HEK293T (cell line): ENCODE measurements at regions not wholly inside any gene's neighbourhood (a gene's known extent, or its start where the extent isn't known, plus 50 kb on each side); places are given as distances from the start of the nearest gene placed in this dataset.
"Not testable (repeated sequence)": the region's sequence is repeated elsewhere in the genome, so short reads cannot be mapped to it uniquely, and the experiment has no call there.

Experiments used
- CTCF ChIA-PET: fragments of 350-600 bp; formaldehyde crosslinking; extraction: SDS; loops from one replicate; lab custom pipeline; 2021; ENCODE audit warnings: antibody characterized with exemption, inconsistent platforms; lab: Yijun Ruan, JAX
- POLR2A ChIA-PET: fragments of 350-600 bp; formaldehyde crosslinking; extraction: SDS; loops from one replicate; lab custom pipeline; 2020; ENCODE audit warnings: antibody characterized with exemption, inconsistent platforms; lab: Yijun Ruan, JAX
- DNase-seq: peaks from one replicate; pipeline ENCODE4 v3.0.0; 2012; ENCODE audit warnings: mixed read lengths; ENCODE audit errors: extremely low spot score
- ARNT ChIP-seq: fragments of 450-650 bp; IDR thresholded peaks from 2 replicates; pipeline ENCODE4 v1.6.1; 2017; ENCODE audit warnings: mild to moderate bottlenecking
- BHLHE40 ChIP-seq: fragments of 450-650 bp; IDR thresholded peaks from 2 replicates; pipeline ENCODE4 v1.6.1; 2016; ENCODE audit warnings: mild to moderate bottlenecking, moderate library complexity, borderline replicate concordance
- CTBP1 ChIP-seq: fragments of 450-650 bp; IDR thresholded peaks from 2 replicates; pipeline ENCODE4 v1.6.1; 2016; ENCODE audit warnings: borderline replicate concordance
- ELF4 ChIP-seq: fragments of 450-650 bp; IDR thresholded peaks from 2 replicates; pipeline ENCODE4 v1.6.1; 2017; ENCODE audit warnings: antibody characterized with exemption
- FOXA1 ChIP-seq: fragments of 450-650 bp; IDR thresholded peaks from 2 replicates; pipeline ENCODE4 v1.6.1; 2016; ENCODE audit warnings: mild to moderate bottlenecking
- FOXK2 ChIP-seq: fragments of 450-650 bp; IDR thresholded peaks from 2 replicates; pipeline ENCODE4 v1.6.1; 2016; ENCODE audit warnings: mild to moderate bottlenecking
- FOXM1 ChIP-seq: fragments of 450-650 bp; IDR thresholded peaks from 2 replicates; pipeline ENCODE4 v1.6.1; 2017; ENCODE audit warnings: mild to moderate bottlenecking, borderline replicate concordance
- HDGF ChIP-seq: fragments of 450-650 bp; IDR thresholded peaks from 2 replicates; pipeline ENCODE4 v1.6.1; 2017; ENCODE audit warnings: antibody characterized with exemption, borderline replicate concordance
- L3MBTL2 ChIP-seq: fragments of 450-650 bp; conservative IDR thresholded peaks from 2 replicates; pipeline ENCODE4 v1.6.1; 2016; ENCODE audit warnings: mild to moderate bottlenecking
- LEF1 ChIP-seq: fragments of 450-650 bp; IDR thresholded peaks from 2 replicates; pipeline ENCODE4 v1.6.1; 2017; ENCODE audit warnings: mild to moderate bottlenecking, borderline replicate concordance
- NFRKB ChIP-seq: fragments of 450-650 bp; IDR thresholded peaks from 2 replicates; pipeline ENCODE4 v1.6.1; 2016; ENCODE audit warnings: mild to moderate bottlenecking, moderate library complexity
- PKNOX1 ChIP-seq: fragments of 450-650 bp; IDR thresholded peaks from 2 replicates; pipeline ENCODE4 v1.6.1; 2016
- SP1 ChIP-seq: fragments of 450-650 bp; IDR thresholded peaks from 2 replicates; pipeline ENCODE4 v1.6.1; 2017
- SUZ12 ChIP-seq: fragments of 450-650 bp; IDR thresholded peaks from 2 replicates; pipeline ENCODE4 v1.6.1; 2016; ENCODE audit warnings: mild to moderate bottlenecking
- TARDBP ChIP-seq: fragments of 450-650 bp; IDR thresholded peaks from 2 replicates; pipeline ENCODE4 v1.6.1; 2016
- ZNF384 ChIP-seq: fragments of 450-650 bp; IDR thresholded peaks from 2 replicates; pipeline ENCODE4 v1.6.1; 2016

GRCh38 chr16:29212084-29213027, 194.2 kb downstream of the NPIPB11 start:
- CTCF ChIA-PET, POLR2A ChIA-PET, DNase-seq: not testable (repeated sequence)

GRCh38 chr16:29211456-29211855, 195.1 kb downstream of the NPIPB11 start:
- DNase-seq, POLR2A ChIA-PET, CTCF ChIA-PET: not testable (repeated sequence)

- CTCF ChIA-PET, DNase-seq, POLR2A ChIA-PET: not testable (repeated sequence)
These were observed 196.0 kb downstream of the NPIPB11 start for GRCh38 chr16:29210299-29211150.

GRCh38 chr16:29206120-29206519, 200.4 kb downstream of the NPIPB11 start:
- DNase-seq, CTCF ChIA-PET, POLR2A ChIA-PET: not testable (repeated sequence)

- POLR2A ChIA-PET, DNase-seq, CTCF ChIA-PET: not testable (repeated sequence)
These were observed 201.4 kb downstream of the NPIPB11 start for GRCh38 chr16:29205151-29205550.

- ChIA-PET POLR2A (no interaction called here), CTCF (no interaction called here)
- TF ChIP-seq PKNOX1 = no peak
- TF ChIP-seq LEF1 = no peak
- TF ChIP-seq L3MBTL2 = no peak
- TF ChIP-seq ZNF384 = no peak
- TF ChIP-seq BHLHE40 = no peak
- no peak for TF ChIP-seq CTBP1
- TF ChIP-seq FOXA1 = no peak
- no peak for TF ChIP-seq NFRKB
- TF ChIP-seq SUZ12 = no peak
- no peak for TF ChIP-seq FOXM1
- TF ChIP-seq SP1 = no peak
- TF ChIP-seq FOXK2 = no peak
- TF ChIP-seq ELF4 = no peak
- TF ChIP-seq ARNT = no peak
- no peak for TF ChIP-seq TARDBP
- no peak for TF ChIP-seq HDGF
- no peak for DNase-seq
These were observed 201.7 kb downstream of the NPIPB11 start for GRCh38 chr16:29204806-29205135.

GRCh38 chr16:29203933-29204805, 202.3 kb downstream of the NPIPB11 start:
- POLR2A ChIA-PET, CTCF ChIA-PET, DNase-seq: not testable (repeated sequence)

- POLR2A ChIA-PET, DNase-seq, CTCF ChIA-PET: not testable (repeated sequence)
These were observed 203.2 kb downstream of the NPIPB11 start for GRCh38 chr16:29203046-29203932.

GRCh38 chr16:29202642-29203041, 203.9 kb downstream of the NPIPB11 start:
- POLR2A ChIA-PET, DNase-seq, CTCF ChIA-PET: not testable (repeated sequence)

- DNase-seq, POLR2A ChIA-PET, CTCF ChIA-PET: not testable (repeated sequence)
These were observed 204.4 kb downstream of the NPIPB11 start for GRCh38 chr16:29202025-29202632.

- CTCF ChIA-PET, POLR2A ChIA-PET, DNase-seq: not testable (repeated sequence)
These were observed 205.1 kb downstream of the NPIPB11 start for GRCh38 chr16:29201296-29202024.

GRCh38 chr16:29200681-29201080, 205.8 kb downstream of the NPIPB11 start:
- DNase-seq, CTCF ChIA-PET, POLR2A ChIA-PET: not testable (repeated sequence)
